ENCODE measurements at regions not wholly inside any gene's neighbourhood (a gene's known extent, or its start where the extent isn't known, plus 50 kb on each side); places are given as distances from the start of the nearest gene placed in this dataset.

DNA sequence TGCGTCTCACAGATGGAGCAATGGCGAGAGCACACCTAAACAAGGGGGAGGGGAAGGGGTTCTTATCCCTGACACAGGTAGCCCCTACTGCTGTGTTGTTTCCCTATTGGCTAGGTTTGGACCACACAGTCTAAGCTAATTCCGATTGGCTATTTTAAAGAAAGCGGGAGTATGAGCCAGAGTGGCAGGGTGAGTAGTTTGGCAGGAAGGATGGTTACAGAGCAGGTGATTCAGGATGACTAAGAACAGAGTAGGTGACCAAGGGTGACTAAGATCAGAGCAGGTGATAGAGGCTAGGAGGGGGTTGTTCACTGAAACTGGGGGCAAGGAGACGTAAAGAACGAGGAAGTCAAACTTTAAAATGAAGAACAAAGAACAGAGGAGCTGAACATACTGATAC is 511.8 kb downstream of the EDEM1 start:
- TF ChIP-seq, protein P1, sequence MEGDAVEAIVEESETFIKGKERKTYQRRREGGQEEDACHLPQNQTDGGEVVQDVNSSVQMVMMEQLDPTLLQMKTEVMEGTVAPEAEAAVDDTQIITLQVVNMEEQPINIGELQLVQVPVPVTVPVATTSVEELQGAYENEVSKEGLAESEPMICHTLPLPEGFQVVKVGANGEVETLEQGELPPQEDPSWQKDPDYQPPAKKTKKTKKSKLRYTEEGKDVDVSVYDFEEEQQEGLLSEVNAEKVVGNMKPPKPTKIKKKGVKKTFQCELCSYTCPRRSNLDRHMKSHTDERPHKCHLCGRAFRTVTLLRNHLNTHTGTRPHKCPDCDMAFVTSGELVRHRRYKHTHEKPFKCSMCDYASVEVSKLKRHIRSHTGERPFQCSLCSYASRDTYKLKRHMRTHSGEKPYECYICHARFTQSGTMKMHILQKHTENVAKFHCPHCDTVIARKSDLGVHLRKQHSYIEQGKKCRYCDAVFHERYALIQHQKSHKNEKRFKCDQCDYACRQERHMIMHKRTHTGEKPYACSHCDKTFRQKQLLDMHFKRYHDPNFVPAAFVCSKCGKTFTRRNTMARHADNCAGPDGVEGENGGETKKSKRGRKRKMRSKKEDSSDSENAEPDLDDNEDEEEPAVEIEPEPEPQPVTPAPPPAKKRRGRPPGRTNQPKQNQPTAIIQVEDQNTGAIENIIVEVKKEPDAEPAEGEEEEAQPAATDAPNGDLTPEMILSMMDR (IDR thresholded peaks at IDR 0.05), result no peak
- TF ChIP-seq POLR2A (IDR thresholded peaks at IDR 0.05), result no peak
